ENCODE measurements at regions not wholly inside any gene's neighbourhood (a gene's known extent, or its start where the extent isn't known, plus 50 kb on each side); places are given as distances from the start of the nearest gene placed in this dataset.

DNA sequence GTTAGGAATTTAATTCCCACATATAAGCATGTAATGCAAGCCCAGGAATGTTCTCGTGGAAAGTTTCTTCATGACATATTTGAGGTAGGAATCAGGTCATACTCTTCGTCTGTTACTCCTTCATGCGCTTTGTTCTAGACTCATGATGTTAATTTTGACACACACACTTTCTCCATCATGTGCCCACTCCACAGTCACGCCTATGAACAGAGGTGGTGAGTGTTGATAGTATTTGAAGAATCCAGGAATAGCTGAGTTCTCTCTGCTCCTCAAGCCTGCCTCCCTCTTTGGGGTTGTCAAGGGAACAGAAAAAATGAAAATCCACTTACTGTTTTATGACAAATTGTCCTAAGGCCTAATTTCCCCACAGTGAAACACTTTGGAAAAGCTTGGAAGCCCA, 117.3 kb upstream of the SERPINE2 start:
- H4K8ac ChIP-seq (replicated peaks; ENCODE audit: insufficient read length, low read depth, low read length), result no peak overlapping the region
- no CpG with 5 or more reads among the region's 4 CpGs for WGBS (ENCODE audit: extremely low coverage, insufficient read length, low lambda C conversion rate)
- H3T11ph ChIP-seq (ENCODE audit: low read length), result no peak overlapping the region
- Mint-ChIP-seq H3K27ac (no peak overlapping the region), H3K36me3 (ENCODE audit: insufficient read depth in 1 of 3, low read depth in 3 of 3) (no peaks in the 10 kb centered on the region), H3K9me3 (no peaks in the 10 kb centered on the region; a peak in 1 of 5 replicates), H3K27me3 (ENCODE audit: low read depth) (no peaks in the 10 kb centered on the region; the same call in 1 of the 2 replicates), H3K4me3 (no peak overlapping the region), H3K4me1 (peaks cover 4% of the 10 kb centered on the region in 2 experiments; a peak in 2 of 4 replicates)
- no peak overlapping the region for H3K56ac ChIP-seq (ENCODE audit: insufficient read length, low read depth, low read length)
- no peak overlapping the region for H2BK5ac ChIP-seq (ENCODE audit: insufficient read length, low read length)
- no peak overlapping the region for H2AK5ac ChIP-seq (ENCODE audit: insufficient read length, low read length)
- no peak overlapping the region for H4K91ac ChIP-seq (ENCODE audit: insufficient read length, low read depth, low read length)
- H3K18ac ChIP-seq (ENCODE audit: insufficient read length, low read depth, low read length), result no peak overlapping the region
- H2BK120ac ChIP-seq (ENCODE audit: low read depth, low read length, poor library complexity, severe bottlenecking), result no peak overlapping the region
- TF ChIP-seq, protein P1, sequence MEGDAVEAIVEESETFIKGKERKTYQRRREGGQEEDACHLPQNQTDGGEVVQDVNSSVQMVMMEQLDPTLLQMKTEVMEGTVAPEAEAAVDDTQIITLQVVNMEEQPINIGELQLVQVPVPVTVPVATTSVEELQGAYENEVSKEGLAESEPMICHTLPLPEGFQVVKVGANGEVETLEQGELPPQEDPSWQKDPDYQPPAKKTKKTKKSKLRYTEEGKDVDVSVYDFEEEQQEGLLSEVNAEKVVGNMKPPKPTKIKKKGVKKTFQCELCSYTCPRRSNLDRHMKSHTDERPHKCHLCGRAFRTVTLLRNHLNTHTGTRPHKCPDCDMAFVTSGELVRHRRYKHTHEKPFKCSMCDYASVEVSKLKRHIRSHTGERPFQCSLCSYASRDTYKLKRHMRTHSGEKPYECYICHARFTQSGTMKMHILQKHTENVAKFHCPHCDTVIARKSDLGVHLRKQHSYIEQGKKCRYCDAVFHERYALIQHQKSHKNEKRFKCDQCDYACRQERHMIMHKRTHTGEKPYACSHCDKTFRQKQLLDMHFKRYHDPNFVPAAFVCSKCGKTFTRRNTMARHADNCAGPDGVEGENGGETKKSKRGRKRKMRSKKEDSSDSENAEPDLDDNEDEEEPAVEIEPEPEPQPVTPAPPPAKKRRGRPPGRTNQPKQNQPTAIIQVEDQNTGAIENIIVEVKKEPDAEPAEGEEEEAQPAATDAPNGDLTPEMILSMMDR (conservative IDR thresholded peaks at IDR 0.05), result no peak
- no peak overlapping the region for H2BK15ac ChIP-seq (ENCODE audit: low read depth, low read length)
- no peaks in the 10 kb centered on the region for H4K20me1 ChIP-seq (ENCODE audit: control insufficient read depth, insufficient read depth, insufficient read length)
- H3K14ac ChIP-seq (ENCODE audit: insufficient read depth, low read length), result no peak overlapping the region
- H3K79me2 ChIP-seq (ENCODE audit: insufficient read depth, low read length), result no peaks in the 10 kb centered on the region
- no peaks in the 10 kb centered on the region for H3K4me1 ChIP-seq (ENCODE audit: insufficient read depth, low read length)
- H3K27ac ChIP-seq (ENCODE audit: insufficient read length, low read depth, low read length), result no peak overlapping the region
- no peak overlapping the region for H2AFZ ChIP-seq (ENCODE audit: low read length)
- no peak for DNase-seq
- no peak overlapping the region for H4K5ac ChIP-seq (ENCODE audit: insufficient read length, low read depth, low read length)
- H3K23me2 ChIP-seq (ENCODE audit: insufficient read length, low read depth, low read length, poor library complexity, severe bottlenecking), result no peaks in the 10 kb centered on the region
- H2BK12ac ChIP-seq (ENCODE audit: insufficient read length, low read depth, low read length), result no peak overlapping the region
- H3K9me3 ChIP-seq (ENCODE audit: control insufficient read depth, low read depth, low read length), result no peaks in the 10 kb centered on the region
- no peak overlapping the region for H3K9ac ChIP-seq (ENCODE audit: extremely low read depth, insufficient read length, low read length)
- no peaks in the 10 kb centered on the region for H3K27me3 ChIP-seq (ENCODE audit: insufficient read depth, low read length)
- H3K79me1 ChIP-seq (ENCODE audit: insufficient read depth, low read depth, low read length, poor library complexity, severe bottlenecking), result no peaks in the 10 kb centered on the region
- no peak overlapping the region for H2BK20ac ChIP-seq (ENCODE audit: low read depth, low read length, poor library complexity, severe bottlenecking)
- no peak overlapping the region for H3K4me2 ChIP-seq (ENCODE audit: insufficient read depth, insufficient read length, low read length)
- no peak overlapping the region for H3K4ac ChIP-seq (ENCODE audit: low read depth, low read length)
- H3K23ac ChIP-seq (ENCODE audit: insufficient read length, low read depth, low read length), result no peak overlapping the region

Measured in H9 (cell line).